Left forelimb (tissue), 1 donor: ENCODE measurements at regions not wholly inside any gene's neighbourhood (a gene's known extent, or its start where the extent isn't known, plus 50 kb on each side); places are given as distances from the start of the nearest gene placed in this dataset.
"Not testable (repeated sequence)": the region's sequence is repeated elsewhere in the genome, so short reads cannot be mapped to it uniquely, and the experiment has no call there.

ENCODE experiments used
- DNase-seq: peaks from one replicate; pipeline ENCODE4 v3.0.0-alpha.2; 2018; ENCODE audit warnings: low spot score

- DNase-seq = no peak
Measured at GRCh38 chr4:27728892-27729291, 868.3 kb downstream of the STIM2 start.

- no peak for DNase-seq
Measured at GRCh38 chr4:27742816-27743215, 882.2 kb downstream of the STIM2 start.

GRCh38 chr4:27759611-27760575 is 899.3 kb downstream of the STIM2 start:
- no peak for DNase-seq

GRCh38 chr4:27763830-27764525 is 903.3 kb downstream of the STIM2 start:
- no peak for DNase-seq

- no peak for DNase-seq
Measured at GRCh38 chr4:27764526-27764837, 903.8 kb downstream of the STIM2 start.

GRCh38 chr4:27770895-27771294 is 910.3 kb downstream of the STIM2 start:
- no peak for DNase-seq

- no peak for DNase-seq
Measured at GRCh38 chr4:27775156-27775555, 914.5 kb downstream of the STIM2 start.

- DNase-seq = no peak
Measured at GRCh38 chr4:27779827-27780226, 919.2 kb downstream of the STIM2 start.

- DNase-seq = no peak
Measured at GRCh38 chr4:27787195-27787594, 926.6 kb downstream of the STIM2 start.

GRCh38 chr4:27789773-27790172 is 929.1 kb downstream of the STIM2 start:
- no peak for DNase-seq

GRCh38 chr4:27790911-27791310 is 930.3 kb downstream of the STIM2 start:
- DNase-seq = no peak

- DNase-seq = no peak
Measured at GRCh38 chr4:27791640-27792039, 931.0 kb downstream of the STIM2 start.

- no peak for DNase-seq
Measured at GRCh38 chr4:27807207-27807606, 946.6 kb downstream of the STIM2 start.

- no peak for DNase-seq
Measured at GRCh38 chr4:27811948-27812347, 951.3 kb downstream of the STIM2 start.

GRCh38 chr4:27813226-27813625 is 952.6 kb downstream of the STIM2 start:
- DNase-seq = not testable (repeated sequence)

GRCh38 chr4:27813699-27814425 is 953.2 kb downstream of the STIM2 start:
- not testable (repeated sequence) for DNase-seq

- no peak for DNase-seq
Measured at GRCh38 chr4:27819246-27819645, 958.6 kb downstream of the STIM2 start.

GRCh38 chr4:27828843-27829242 is 968.2 kb downstream of the STIM2 start:
- no peak for DNase-seq

- no peak for DNase-seq
Measured at GRCh38 chr4:27830251-27830650, 969.6 kb downstream of the STIM2 start.

GRCh38 chr4:27835851-27836250 is 975.2 kb downstream of the STIM2 start:
- no peak for DNase-seq

- no peak for DNase-seq
Measured at GRCh38 chr4:27836523-27836922, 975.9 kb downstream of the STIM2 start.

GRCh38 chr4:27843776-27844175 is 983.1 kb downstream of the STIM2 start:
- DNase-seq = no peak

GRCh38 chr4:27844376-27844775 is 983.7 kb downstream of the STIM2 start:
- no peak for DNase-seq
